MCF 10A (cell line): ENCODE measurements at regions not wholly inside any gene's neighbourhood (a gene's known extent, or its start where the extent isn't known, plus 50 kb on each side); places are given as distances from the start of the nearest gene placed in this dataset.

Source experiments
- BruUV-seq: library from RNA; stranded (reverse); fragments of 400-500 nt; replicated peaks from 2 replicates; lab custom pipeline; 2021; lab: Mats Ljungman, UMichigan
- CTCF ChIA-PET: fragments of 300-600 bp; sonication (Branson Sonifier 250); formaldehyde crosslinking; extraction: SDS; loops from one replicate; lab custom pipeline; 2021; ENCODE audit warnings: antibody characterized with exemption, inconsistent platforms; lab: Yijun Ruan, JAX
- POLR2A ChIA-PET: fragments of 300-600, 350-650 bp; sonication (Branson Sonifier 250); formaldehyde crosslinking; extraction: SDS; loops from one replicate; lab custom pipeline; 2020; ENCODE audit warnings: antibody characterized with exemption, inconsistent platforms; lab: Yijun Ruan, JAX
- DNase-seq: peaks from one replicate; pipeline ENCODE4 v3.0.0-alpha.2; 2018; ENCODE audit not compliant: unreplicated experiment
- H3K27ac Mint-ChIP-seq: one replicate; pipeline ENCODE4 v1.8.0; 2022; ENCODE audit warnings: mild to moderate bottlenecking, low read depth, mixed read lengths; ENCODE audit not compliant: unreplicated experiment
- H3K27me3 Mint-ChIP-seq: one replicate; pipeline ENCODE4 v1.8.0; 2022; ENCODE audit warnings: mixed read lengths; ENCODE audit not compliant: insufficient read depth, unreplicated experiment
- H3K36me3 Mint-ChIP-seq: one replicate; pipeline ENCODE4 v1.8.0; 2022; ENCODE audit warnings: mild to moderate bottlenecking, moderate library complexity, mixed read lengths; ENCODE audit not compliant: insufficient read depth, unreplicated experiment
- H3K4me1 Mint-ChIP-seq: one replicate; pipeline ENCODE4 v1.8.0; 2022; ENCODE audit warnings: mixed read lengths; ENCODE audit not compliant: insufficient read depth, unreplicated experiment
- H3K4me3 Mint-ChIP-seq: one replicate; pipeline ENCODE4 v1.8.0; 2022; ENCODE audit warnings: mild to moderate bottlenecking, moderate library complexity, mixed read lengths; ENCODE audit not compliant: unreplicated experiment
- H3K9me3 Mint-ChIP-seq: one replicate; pipeline ENCODE4 v1.8.0; 2022; ENCODE audit warnings: mixed read lengths; ENCODE audit not compliant: unreplicated experiment
- intact Hi-C: fragments of 100-400 bp; cut with micrococcal nuclease; formaldehyde crosslinking; loops from 2 replicates; pipeline ENCODE4 v1.14.1; 2022
- TF ChIP-seq, protein P1 (sequence below): fragments of 200-600 bp; IDR thresholded peaks from one replicate; pipeline ENCODE4 v1.8.0; 2022; ENCODE audit warnings: antibody characterized with exemption, mild to moderate bottlenecking; ENCODE audit not compliant: unreplicated experiment

DNA sequence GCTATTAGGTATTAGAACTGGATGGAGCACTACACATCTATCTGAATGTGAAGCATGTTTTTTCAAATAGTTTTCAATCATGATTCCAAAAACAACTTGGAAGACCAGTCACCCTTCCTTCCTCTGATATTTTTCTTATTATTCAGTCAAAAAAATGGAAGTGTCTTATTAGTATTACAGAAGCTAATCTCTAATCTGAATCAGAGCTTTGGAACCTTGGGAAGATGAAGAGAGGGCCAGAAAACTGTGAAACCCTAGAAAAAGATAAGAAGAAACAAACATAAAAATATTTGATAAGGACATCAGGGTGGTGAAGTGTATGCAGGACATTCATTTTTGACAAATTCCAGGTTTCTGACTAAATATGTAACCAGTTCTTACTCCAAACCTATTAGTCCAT lies 166.3 kb upstream of the PRSS16 start:
- no peak for DNase-seq
- Mint-ChIP-seq H3K27me3 (peaks cover 24% of the 10 kb centered on the region), H3K4me1 (peaks cover 6% of the 10 kb centered on the region), H3K36me3 (no peaks in the 10 kb centered on the region), H3K4me3 (no peak overlapping the region), H3K9me3 (no peaks in the 10 kb centered on the region), H3K27ac (no peak overlapping the region)
- intact Hi-C loops, result no loop called here
- ChIA-PET CTCF (interaction anchor here (0.8 to 2.5 kb wide), 4 partner anchors 12 to 740 kb away, joined by 3 to 17 read pairs (median 4); no protein-coding TSS in a partner anchor), POLR2A (interaction anchor here (2.2 to 2.4 kb wide), 2 partner anchors 10 to 16 kb away, joined by 5 to 6 read pairs; no protein-coding TSS in a partner anchor)
- BruUV-seq, result no TSS peak
- TF ChIP-seq, protein P1, sequence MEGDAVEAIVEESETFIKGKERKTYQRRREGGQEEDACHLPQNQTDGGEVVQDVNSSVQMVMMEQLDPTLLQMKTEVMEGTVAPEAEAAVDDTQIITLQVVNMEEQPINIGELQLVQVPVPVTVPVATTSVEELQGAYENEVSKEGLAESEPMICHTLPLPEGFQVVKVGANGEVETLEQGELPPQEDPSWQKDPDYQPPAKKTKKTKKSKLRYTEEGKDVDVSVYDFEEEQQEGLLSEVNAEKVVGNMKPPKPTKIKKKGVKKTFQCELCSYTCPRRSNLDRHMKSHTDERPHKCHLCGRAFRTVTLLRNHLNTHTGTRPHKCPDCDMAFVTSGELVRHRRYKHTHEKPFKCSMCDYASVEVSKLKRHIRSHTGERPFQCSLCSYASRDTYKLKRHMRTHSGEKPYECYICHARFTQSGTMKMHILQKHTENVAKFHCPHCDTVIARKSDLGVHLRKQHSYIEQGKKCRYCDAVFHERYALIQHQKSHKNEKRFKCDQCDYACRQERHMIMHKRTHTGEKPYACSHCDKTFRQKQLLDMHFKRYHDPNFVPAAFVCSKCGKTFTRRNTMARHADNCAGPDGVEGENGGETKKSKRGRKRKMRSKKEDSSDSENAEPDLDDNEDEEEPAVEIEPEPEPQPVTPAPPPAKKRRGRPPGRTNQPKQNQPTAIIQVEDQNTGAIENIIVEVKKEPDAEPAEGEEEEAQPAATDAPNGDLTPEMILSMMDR, result no peak

DNA sequence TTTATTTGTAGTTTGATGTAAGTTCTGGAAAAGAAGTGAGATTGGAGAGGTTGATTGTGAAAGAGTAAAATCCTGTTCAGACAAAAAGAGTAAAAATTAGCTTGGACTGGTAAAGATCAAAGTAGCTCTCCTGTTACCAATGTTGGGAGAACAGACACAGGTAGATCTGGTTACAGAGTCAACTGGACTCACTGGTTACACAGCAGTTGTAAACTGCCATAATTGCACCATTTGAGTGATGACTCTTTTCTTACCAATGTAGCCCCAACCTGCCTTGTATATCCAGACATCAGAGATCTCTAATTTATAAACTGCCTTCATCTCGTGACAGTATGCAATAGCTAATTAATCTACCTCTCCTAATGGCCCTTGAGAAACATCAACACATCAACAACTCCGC lies 165.6 kb upstream of the PRSS16 start:
- Mint-ChIP-seq H3K27me3 (peaks cover 24% of the 10 kb centered on the region), H3K36me3 (no peaks in the 10 kb centered on the region), H3K9me3 (no peaks in the 10 kb centered on the region), H3K4me1 (peaks cover 6% of the 10 kb centered on the region), H3K4me3 (no peak overlapping the region), H3K27ac (no peak overlapping the region)
- TF ChIP-seq, protein P1, result no peak
- POLR2A ChIA-PET, result interaction anchor here (0.7 to 2.4 kb wide), 2 partner anchors 11 to 15 kb away, joined by 3 to 6 read pairs; no protein-coding TSS in a partner anchor
- intact Hi-C loops, result no loop called here
- no peak for DNase-seq
- no TSS peak for BruUV-seq
- CTCF ChIA-PET, result interaction anchor here (0.8 to 1.5 kb wide), 3 partner anchors 13 to 487 kb away, joined by 3 to 4 read pairs (median 3); no protein-coding TSS in a partner anchor

DNA sequence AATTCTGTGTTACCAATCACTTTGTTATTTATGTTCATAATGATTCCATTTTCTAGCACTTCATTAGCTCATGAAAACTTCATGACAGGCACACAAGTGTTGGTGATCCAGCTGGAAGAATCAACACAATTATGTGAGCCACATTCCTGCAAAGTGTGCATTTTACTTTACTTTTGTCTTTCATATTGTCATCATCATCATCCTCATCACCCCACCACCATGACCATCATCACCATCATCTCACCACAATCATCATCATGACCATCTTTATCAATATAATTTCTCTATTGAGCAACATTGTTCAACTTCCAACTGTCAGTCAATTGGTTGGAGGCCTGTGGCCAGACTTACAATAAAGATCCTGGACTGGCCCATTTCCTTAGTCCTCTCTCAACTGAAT lies 159.4 kb upstream of the PRSS16 start:
- Mint-ChIP-seq H3K4me3 (no peak overlapping the region), H3K36me3 (peaks cover 8% of the 10 kb centered on the region), H3K4me1 (no peaks in the 10 kb centered on the region), H3K9me3 (no peaks in the 10 kb centered on the region), H3K27me3 (peaks cover 5% of the 10 kb centered on the region), H3K27ac (no peak overlapping the region)
- TF ChIP-seq, protein P1, result no peak
- ChIA-PET CTCF (interaction anchor here (0.7 kb wide), 1 partner anchor 747 kb away, joined by 3 read pairs; no protein-coding TSS in a partner anchor), POLR2A (interaction anchor here (0.6 kb wide), 1 partner anchor 26 kb away, joined by 3 read pairs; no protein-coding TSS in a partner anchor)
- no peak for DNase-seq
- intact Hi-C loops, result no loop called here
- BruUV-seq, result no TSS peak

DNA sequence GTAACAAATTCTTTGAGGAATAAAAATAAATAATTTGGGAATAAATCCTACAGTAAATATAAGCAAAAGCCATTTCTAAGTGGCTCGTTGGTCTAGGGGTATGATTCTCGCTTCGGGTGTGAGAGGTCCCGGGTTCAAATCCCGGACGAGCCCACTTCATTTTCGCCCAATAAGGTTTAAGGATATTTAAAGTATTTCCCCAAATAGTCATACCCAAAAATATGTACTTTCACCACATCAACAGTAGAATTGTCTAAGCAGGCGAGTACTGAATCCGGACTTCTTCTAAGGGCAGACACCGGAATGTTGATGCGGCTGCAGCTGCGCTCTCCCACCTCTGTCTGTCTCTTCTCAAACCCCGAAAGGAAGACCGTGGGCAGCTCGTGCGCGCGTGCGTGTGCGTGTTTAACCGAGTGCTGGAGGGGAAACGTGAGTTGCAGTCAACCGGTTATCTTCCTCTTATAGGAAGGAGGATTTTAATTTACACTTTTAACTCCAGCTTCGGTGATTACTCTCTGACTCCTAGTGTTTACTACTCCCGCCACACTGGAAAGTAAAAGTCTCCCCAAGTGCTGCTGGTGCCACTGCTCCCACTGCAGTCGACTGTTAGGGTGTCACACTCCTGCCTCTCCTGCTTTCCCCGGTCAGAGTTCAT lies 155.7 kb upstream of the PRSS16 start:
- TF ChIP-seq, protein P1, result no peak
- BruUV-seq, result TSS peak; percentile 100
- DNase-seq, result peak; percentile 72
- intact Hi-C loops, result loop anchor here (2.0 kb wide), 1 partner anchor 73 kb away; no protein-coding TSS in a partner anchor
- Mint-ChIP-seq H3K4me1 (peaks cover 6% of the 10 kb centered on the region), H3K9me3 (no peaks in the 10 kb centered on the region), H3K4me3 (peak overlapping the region; percentile 71), H3K36me3 (peaks cover 8% of the 10 kb centered on the region), H3K27me3 (no peaks in the 10 kb centered on the region), H3K27ac (peak overlapping the region; percentile 17)
- CTCF ChIA-PET, result interaction anchor here (0.7 kb wide), 1 partner anchor 13 kb away, joined by 3 read pairs; no protein-coding TSS in a partner anchor
- POLR2A ChIA-PET, result interaction anchor here (0.6 to 1.5 kb wide), 8 partner anchors 12 to 554 kb away, joined by 3 to 5 read pairs (median 3); a partner anchor contains a TSS
